ENCODE measurements at regions not wholly inside any gene's neighbourhood (a gene's known extent, or its start where the extent isn't known, plus 50 kb on each side); places are given as distances from the start of the nearest gene placed in this dataset.

DNA sequence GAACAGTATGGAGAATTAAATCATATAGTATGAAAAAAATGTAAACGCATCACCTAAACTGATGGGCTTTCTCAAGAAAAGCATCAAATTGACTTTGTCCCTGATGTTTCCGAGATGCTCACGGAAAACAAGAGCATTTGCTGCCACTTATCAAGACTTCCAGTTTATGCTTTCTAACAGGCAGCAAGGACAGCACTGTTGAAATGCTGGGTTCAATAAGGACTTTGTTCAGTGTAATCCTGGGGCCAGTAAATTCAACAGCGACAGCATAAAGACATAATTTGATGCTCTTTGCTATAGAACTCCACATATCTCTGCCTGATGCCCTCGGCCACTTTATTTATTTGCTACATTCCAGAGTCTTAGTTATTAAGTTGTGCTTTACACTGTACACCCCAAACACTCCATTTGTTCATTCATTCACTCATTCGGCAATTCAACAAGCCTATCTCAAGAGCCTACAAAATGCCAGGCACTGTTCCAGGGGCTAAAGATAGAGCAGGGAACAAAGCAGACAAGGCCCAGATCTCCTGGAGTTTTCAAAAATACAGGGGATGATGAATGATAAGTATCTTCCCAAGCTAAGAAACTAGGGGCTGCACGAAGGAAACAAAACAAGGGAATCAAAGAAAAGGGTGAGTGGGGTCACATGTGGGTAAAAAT, 294.6 kb downstream of the ZNF608 start:
- TF ChIP-seq EZH2 (IDR thresholded peaks at IDR 0.05; ENCODE audit: low read length, missing control alignments) (no peak), CTCF (conservative IDR thresholded peaks at IDR 0.05 in 1 of 2, IDR thresholded peaks at IDR 0.05 in 1 of 2; ENCODE audit: low read depth in 1 of 2, low read length in 2 of 2) (no peak)
- no peak overlapping the region for H3K4me2 ChIP-seq (ENCODE audit: extremely low read depth, insufficient read depth, low read length)
- no peak for DNase-seq (ENCODE audit: low read depth in 2 of 2)

GRCh38 chr5:124446120-124446519, 300.3 kb downstream of the ZNF608 start:
- Histone ChIP-seq H3K27ac (ENCODE audit: insufficient read depth, low read length) (no peak overlapping the region), H4K20me1 (ENCODE audit: control insufficient read depth, extremely low read depth, insufficient read depth, low read length) (no peaks in the 10 kb centered on the region), H3K27me3 (ENCODE audit: control insufficient read depth, insufficient read depth, low read length) (no peaks in the 10 kb centered on the region), H3K36me3 (ENCODE audit: control insufficient read depth, insufficient read depth, low read length) (no peaks in the 10 kb centered on the region), H3K4me1 (ENCODE audit: control insufficient read depth, extremely low read depth, insufficient read depth, low read length) (no peaks in the 10 kb centered on the region), H3K79me2 (ENCODE audit: control insufficient read depth, insufficient read depth, low read length) (no peaks in the 10 kb centered on the region), H3K4me3 (replicated peaks in 1 of 4; ENCODE audit: control extremely low read depth in 1 of 4, insufficient read depth in 1 of 4, low read depth in 3 of 4, low read length in 4 of 4) (no peak overlapping the region), H2AFZ (ENCODE audit: low read length) (no peak overlapping the region), H3K9ac (ENCODE audit: insufficient read depth, low read length) (no peak overlapping the region), H3K4me2 (ENCODE audit: extremely low read depth, insufficient read depth, low read length) (no peak overlapping the region), H3K9me3 (ENCODE audit: control insufficient read depth, insufficient read depth, low read depth, low read length) (no peaks in the 10 kb centered on the region)
- no peak for TF ChIP-seq EZH2 (IDR thresholded peaks at IDR 0.05; ENCODE audit: low read length, missing control alignments)
- TF ChIP-seq CTCF (conservative IDR thresholded peaks at IDR 0.05 in 1 of 2, IDR thresholded peaks at IDR 0.05 in 1 of 2; ENCODE audit: low read depth in 1 of 2, low read length in 2 of 2): no peak
- DNase-seq (ENCODE audit: low read depth in 2 of 2): no peak

More for the DNA sequence above, 294.6 kb downstream of the ZNF608 start:
- Histone ChIP-seq H2AFZ (ENCODE audit: low read length) (no peak overlapping the region), H3K4me1 (ENCODE audit: control insufficient read depth, extremely low read depth, insufficient read depth, low read length) (peaks cover 8% of the 10 kb centered on the region), H4K20me1 (ENCODE audit: control insufficient read depth, extremely low read depth, insufficient read depth, low read length) (no peaks in the 10 kb centered on the region), H3K4me3 (replicated peaks in 1 of 4; ENCODE audit: control extremely low read depth in 1 of 4, insufficient read depth in 1 of 4, low read depth in 3 of 4, low read length in 4 of 4) (no peak overlapping the region), H3K36me3 (ENCODE audit: control insufficient read depth, insufficient read depth, low read length) (no peaks in the 10 kb centered on the region), H3K27ac (ENCODE audit: insufficient read depth, low read length) (no peak overlapping the region), H3K27me3 (ENCODE audit: control insufficient read depth, insufficient read depth, low read length) (no peaks in the 10 kb centered on the region), H3K79me2 (ENCODE audit: control insufficient read depth, insufficient read depth, low read length) (no peaks in the 10 kb centered on the region), H3K9ac (ENCODE audit: insufficient read depth, low read length) (no peak overlapping the region), H3K9me3 (ENCODE audit: control insufficient read depth, insufficient read depth, low read depth, low read length) (no peaks in the 10 kb centered on the region)

- H3K4me3 ChIP-seq (replicated peaks in 1 of 4; ENCODE audit: control extremely low read depth in 1 of 4, insufficient read depth in 1 of 4, low read depth in 3 of 4, low read length in 4 of 4): no peak overlapping the region
- H3K27ac ChIP-seq (ENCODE audit: insufficient read depth, low read length): no peak overlapping the region
- H2AFZ ChIP-seq (ENCODE audit: low read length): no peak overlapping the region
- H3K27me3 ChIP-seq (ENCODE audit: control insufficient read depth, insufficient read depth, low read length): no peaks in the 10 kb centered on the region
- H3K4me2 ChIP-seq (ENCODE audit: extremely low read depth, insufficient read depth, low read length): no peak overlapping the region
- no peaks in the 10 kb centered on the region for H3K79me2 ChIP-seq (ENCODE audit: control insufficient read depth, insufficient read depth, low read length)
- H3K4me1 ChIP-seq (ENCODE audit: control insufficient read depth, extremely low read depth, insufficient read depth, low read length): no peaks in the 10 kb centered on the region
- no peaks in the 10 kb centered on the region for H4K20me1 ChIP-seq (ENCODE audit: control insufficient read depth, extremely low read depth, insufficient read depth, low read length)
- no peak for DNase-seq (ENCODE audit: low read depth in 2 of 2)
- no peaks in the 10 kb centered on the region for H3K36me3 ChIP-seq (ENCODE audit: control insufficient read depth, insufficient read depth, low read length)
- H3K9ac ChIP-seq (ENCODE audit: insufficient read depth, low read length): no peak overlapping the region
- TF ChIP-seq CTCF (conservative IDR thresholded peaks at IDR 0.05 in 1 of 2, IDR thresholded peaks at IDR 0.05 in 1 of 2; ENCODE audit: low read depth in 1 of 2, low read length in 2 of 2) (no peak), EZH2 (IDR thresholded peaks at IDR 0.05; ENCODE audit: low read length, missing control alignments) (no peak)
- no peaks in the 10 kb centered on the region for H3K9me3 ChIP-seq (ENCODE audit: control insufficient read depth, insufficient read depth, low read depth, low read length)
These were observed 301.3 kb downstream of the ZNF608 start for GRCh38 chr5:124445070-124445619.

All from fibroblast of lung (primary cell).